ENCODE measurements at regions not wholly inside any gene's neighbourhood (a gene's known extent, or its start where the extent isn't known, plus 50 kb on each side); places are given as distances from the start of the nearest gene placed in this dataset.

GRCh38 chr3:30232142-30232541 lies 374.3 kb upstream of the TGFBR2 start:
- TF ChIP-seq EP300 (IDR thresholded peaks at IDR 0.05) (no peak), POLR2A (IDR thresholded peaks at IDR 0.05) (no peak)

Data from sigmoid colon (tissue), 4 donors.